HG02610 (cell line): ENCODE measurements at regions not wholly inside any gene's neighbourhood (a gene's known extent, or its start where the extent isn't known, plus 50 kb on each side); places are given as distances from the start of the nearest gene placed in this dataset.

Experiments used
- ATAC-seq: cut with Tn5 transposase; IDR thresholded peaks from one replicate; pipeline ENCODE4 v1.9.1; 2021; ENCODE audit warnings: mild to moderate bottlenecking, moderate library complexity; ENCODE audit not compliant: unreplicated experiment

DNA sequence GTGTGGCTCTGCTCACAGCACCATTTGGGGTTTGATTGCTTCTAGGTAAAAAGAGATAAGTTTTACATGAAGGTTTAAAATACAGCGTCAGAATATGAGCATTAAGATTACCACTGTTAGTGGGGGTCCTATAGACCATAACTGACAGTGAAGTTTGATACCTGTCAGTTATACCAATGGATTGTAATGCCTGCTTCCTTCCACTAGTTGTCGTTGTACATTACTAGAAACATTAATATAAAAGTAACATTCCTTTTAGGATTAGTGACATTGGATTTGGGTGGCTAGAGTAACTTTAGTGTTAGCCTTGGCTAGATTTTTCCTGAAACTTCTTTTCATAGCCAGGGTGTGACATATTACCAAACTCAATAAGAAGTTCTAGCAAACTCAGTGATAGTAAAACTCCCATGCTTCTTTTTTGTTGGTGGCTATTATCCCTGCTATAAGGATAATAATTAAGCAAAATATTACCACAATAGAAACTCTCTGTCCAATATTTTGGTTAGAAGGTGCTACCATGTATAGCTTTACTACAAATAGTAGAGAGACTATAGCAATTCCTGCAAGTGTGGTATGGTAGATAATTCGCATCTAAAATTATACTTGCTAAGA lies 57.1 kb downstream of the FAM181B start:
- no peak for ATAC-seq

DNA sequence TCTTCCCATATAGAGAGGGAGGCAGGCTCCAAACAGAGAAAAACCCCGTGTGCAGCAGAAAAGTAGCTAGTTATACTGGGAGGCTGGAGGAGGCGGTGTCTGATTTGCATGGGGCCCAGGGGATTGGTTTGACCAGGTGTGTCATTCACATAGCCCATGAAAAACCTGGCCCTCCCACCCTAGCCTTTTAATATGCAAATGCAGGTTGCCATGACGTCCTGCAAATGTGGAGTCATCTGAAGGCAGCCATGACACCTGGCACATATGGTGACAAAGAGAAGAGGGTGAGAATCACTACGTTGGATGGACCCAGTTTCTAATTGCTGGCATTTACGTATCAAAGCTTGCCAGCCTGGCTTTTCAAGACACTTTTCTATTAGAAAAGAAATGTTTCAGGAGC lies 57.8 kb downstream of the FAM181B start:
- no peak for ATAC-seq

DNA sequence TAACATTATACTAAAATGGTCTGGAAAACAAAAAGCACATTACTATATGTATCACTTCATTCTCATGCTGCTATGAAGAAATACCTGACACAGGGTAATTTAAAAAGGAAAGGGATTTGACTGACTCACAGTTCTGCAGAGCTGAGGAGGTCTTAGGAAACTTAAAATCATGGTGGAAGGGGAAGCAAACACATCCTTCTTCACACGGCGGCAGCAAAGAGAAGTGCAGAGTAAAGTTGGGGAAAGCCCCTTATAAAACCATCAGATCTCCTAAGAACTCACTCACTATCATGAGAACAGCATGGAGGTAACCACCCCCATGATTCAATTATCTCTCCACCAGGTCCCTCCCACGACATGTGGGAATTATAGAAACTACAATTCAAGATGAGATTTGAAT lies 60.0 kb downstream of the FAM181B start:
- ATAC-seq, result no peak

DNA sequence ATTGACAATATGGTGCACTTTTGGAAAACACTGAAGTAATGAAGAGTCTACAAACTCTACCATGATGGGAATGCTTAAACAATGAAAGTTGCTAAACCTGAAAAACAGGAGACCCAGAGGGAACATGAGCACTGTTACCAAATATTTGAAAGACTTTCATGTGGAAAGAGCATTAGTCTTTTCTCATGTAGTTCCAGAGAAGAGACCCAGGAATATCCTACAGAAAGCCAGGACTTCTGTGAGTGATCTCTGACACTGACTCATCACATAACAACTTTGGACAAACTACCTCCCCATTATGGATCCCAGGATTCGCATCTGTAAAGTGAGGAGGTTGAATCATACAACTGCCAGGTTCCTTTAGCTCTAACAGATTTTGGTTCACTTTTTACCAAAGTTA lies 62.2 kb downstream of the FAM181B start:
- ATAC-seq, result no peak

DNA sequence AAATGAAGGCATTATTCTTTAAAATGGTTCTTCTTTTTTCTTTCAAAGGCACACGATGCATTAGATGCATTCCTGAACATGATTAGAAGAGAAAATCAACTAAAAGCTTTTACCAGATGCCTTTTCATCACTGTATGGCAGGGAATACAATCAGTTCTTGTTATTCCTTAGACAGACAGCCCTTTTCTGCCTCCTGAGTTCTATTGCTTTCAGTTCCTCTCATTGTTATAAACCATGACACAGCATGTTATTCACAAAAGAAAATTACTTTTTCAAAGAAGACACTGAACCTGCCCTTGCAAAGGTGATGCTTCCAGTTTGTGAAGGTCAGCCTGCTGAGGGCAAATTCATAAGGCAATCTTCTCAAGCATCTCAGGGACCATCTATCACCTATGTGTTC lies 70.1 kb downstream of the FAM181B start:
- no peak for ATAC-seq

DNA sequence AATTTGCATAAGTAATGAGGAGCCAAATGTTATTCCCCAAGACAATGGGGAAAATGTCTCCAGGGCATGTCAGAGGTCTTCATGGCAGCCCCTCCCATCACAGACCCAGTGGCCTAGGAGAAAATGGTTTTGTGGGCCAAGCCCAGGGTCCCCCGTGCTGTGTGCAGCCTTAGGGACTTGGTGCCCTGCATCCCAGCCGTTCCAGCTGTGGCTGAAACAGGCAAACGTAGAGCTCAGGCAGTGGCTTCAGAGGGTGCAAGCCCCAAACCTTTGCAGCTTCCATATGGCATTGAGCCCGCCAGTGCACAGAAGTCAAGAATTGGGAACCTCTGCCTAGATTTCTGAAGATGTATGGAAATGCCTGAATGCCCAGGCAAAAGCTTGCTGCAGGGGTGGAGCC lies 79.9 kb downstream of the FAM181B start:
- ATAC-seq, result no peak

GRCh38 chr11:82639251-82639650 lies 94.4 kb downstream of the FAM181B start:
- no peak for ATAC-seq

DNA sequence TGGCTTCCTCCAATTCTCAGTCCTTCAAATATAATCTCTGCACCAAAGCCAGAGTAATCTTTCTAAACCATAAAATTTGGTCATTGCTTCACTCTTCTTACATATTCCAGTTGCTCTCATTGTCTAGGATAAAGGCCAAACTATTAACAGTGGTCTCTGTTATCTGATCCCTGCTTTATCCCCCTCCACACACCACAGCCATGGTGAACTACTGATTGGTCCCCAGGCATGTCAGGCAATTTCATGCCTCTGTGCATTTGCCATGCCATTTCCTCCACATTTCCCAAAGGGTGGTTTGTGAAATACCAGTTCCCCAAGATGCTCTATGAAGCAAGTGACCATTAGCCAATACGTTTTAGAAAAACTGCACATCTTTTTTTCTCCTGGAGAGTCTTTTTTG lies 97.0 kb downstream of the FAM181B start:
- ATAC-seq, result no peak

DNA sequence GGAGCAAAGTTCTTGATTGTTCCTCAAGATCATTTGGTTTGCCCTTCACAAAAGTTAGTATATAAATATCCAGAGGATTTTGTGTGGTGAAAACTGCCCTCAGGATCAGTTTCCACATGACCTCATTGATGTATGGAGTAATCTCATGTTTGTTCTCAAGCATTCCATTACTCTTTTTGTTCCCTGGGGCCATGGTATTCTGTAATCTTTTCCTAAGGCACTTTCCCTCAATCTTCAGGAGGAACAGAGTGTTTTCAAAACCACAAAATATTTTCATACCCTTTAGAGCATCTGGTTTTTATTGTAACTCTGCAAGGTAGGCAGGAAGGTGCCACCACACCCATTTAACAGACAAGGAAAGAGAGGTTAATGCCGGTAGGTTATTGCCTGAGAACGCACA lies 99.6 kb downstream of the FAM181B start:
- no peak for ATAC-seq

- ATAC-seq, result peak; percentile 90
Observed at GRCh38 chr11:82631722-82632630, 101.7 kb downstream of the FAM181B start.

- ATAC-seq, result no peak
Observed at GRCh38 chr11:82610671-82611070, 123.0 kb downstream of the FAM181B start.

DNA sequence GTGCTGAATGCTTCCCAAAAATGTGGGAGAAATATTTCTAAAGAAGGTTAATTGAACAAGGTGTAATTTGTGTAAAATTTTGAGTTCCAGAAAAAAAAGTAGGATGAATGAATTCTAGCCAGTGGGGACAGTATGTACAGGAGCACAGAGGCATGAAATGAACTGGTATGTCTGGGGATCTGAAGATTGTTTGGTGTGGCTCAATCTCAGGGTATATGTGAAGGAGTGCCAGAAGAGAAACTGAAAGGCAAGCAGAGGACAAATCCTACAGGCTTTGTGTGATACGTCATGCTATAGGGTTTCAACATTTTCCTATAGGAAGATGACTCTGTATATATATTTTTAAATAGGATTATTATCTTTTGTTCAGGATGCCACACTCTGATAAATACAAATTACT lies 126.9 kb downstream of the FAM181B start:
- ATAC-seq, result no peak

GRCh38 chr11:82601711-82602110 lies 132.0 kb downstream of the FAM181B start:
- ATAC-seq, result no peak

GRCh38 chr11:82599836-82600235 lies 133.8 kb downstream of the FAM181B start:
- no peak for ATAC-seq

GRCh38 chr11:82586581-82586980 lies 147.1 kb downstream of the FAM181B start:
- no peak for ATAC-seq

GRCh38 chr11:82577246-82577645 lies 156.4 kb downstream of the FAM181B start:
- no peak for ATAC-seq

GRCh38 chr11:82560836-82561235 lies 172.8 kb downstream of the FAM181B start:
- no peak for ATAC-seq

GRCh38 chr11:82559609-82560008 lies 174.1 kb downstream of the FAM181B start:
- ATAC-seq, result no peak

GRCh38 chr11:82557274-82557673 lies 176.4 kb downstream of the FAM181B start:
- ATAC-seq, result peak; percentile 95

DNA sequence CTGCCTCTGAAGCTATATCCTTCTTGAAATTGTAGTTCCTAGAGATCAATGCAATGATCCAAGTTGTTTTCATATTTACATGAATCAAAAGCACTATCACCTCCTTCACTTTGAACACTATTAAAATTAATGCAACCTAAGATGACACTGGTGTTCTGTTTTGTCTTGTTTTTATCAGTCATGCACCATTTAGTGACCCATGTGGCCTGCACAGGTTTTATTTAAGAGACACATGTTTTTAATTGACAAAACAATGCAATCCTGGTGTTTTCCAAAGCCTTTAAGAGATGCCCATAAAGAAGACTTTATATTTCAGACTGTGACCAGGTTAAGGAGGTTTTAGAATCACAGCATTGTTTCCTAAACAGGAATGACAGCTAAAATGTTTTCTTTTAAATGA lies 177.5 kb downstream of the FAM181B start:
- no peak for ATAC-seq

DNA sequence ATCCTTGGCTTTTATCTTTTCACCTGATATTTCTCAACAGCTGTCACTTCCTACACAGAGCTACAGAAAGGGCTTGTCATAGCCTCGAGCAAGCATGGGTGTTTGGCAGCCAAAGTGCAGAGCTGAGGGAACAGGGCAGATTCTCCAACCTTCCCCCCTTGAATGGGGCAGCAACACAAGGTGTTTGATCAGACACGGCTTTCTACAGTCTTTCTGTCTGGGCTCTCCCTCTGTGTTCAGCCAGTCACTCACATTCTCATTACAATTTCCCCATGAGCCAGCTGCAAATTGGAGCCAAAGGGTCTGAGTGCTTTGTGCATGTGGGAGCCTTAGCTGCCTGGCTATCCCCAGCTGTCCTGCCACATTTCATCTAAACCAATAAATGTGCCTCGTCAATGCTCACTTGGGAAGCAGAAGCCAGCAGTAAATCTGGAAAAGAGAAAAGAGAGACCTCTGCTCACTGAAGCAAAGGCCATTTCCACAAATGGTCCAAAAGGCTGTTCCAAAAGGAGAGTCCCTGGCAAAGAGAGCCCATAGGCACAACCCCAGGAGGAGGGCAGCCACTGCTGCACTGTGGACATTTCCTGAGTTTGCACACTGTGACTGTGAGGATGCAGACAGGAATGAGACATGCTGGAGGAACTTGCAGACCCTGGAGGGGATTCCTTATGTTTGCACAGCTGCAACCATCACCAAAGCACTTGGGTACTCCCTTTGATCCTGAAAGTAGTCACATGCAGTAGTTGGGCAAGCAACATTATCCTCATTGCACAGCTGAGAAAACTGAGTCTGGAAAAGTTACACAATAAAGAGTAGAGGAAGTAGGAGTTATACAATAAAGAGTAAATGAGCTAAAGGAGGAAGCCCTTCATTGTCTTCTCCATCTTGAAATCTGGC lies 186.8 kb downstream of the FAM181B start:
- ATAC-seq, result no peak
